ENCODE measurements at regions not wholly inside any gene's neighbourhood (a gene's known extent, or its start where the extent isn't known, plus 50 kb on each side); places are given as distances from the start of the nearest gene placed in this dataset.
A peak's percentile ranks its signal among the peaks of the same experiment; 100 is the strongest.

DNA sequence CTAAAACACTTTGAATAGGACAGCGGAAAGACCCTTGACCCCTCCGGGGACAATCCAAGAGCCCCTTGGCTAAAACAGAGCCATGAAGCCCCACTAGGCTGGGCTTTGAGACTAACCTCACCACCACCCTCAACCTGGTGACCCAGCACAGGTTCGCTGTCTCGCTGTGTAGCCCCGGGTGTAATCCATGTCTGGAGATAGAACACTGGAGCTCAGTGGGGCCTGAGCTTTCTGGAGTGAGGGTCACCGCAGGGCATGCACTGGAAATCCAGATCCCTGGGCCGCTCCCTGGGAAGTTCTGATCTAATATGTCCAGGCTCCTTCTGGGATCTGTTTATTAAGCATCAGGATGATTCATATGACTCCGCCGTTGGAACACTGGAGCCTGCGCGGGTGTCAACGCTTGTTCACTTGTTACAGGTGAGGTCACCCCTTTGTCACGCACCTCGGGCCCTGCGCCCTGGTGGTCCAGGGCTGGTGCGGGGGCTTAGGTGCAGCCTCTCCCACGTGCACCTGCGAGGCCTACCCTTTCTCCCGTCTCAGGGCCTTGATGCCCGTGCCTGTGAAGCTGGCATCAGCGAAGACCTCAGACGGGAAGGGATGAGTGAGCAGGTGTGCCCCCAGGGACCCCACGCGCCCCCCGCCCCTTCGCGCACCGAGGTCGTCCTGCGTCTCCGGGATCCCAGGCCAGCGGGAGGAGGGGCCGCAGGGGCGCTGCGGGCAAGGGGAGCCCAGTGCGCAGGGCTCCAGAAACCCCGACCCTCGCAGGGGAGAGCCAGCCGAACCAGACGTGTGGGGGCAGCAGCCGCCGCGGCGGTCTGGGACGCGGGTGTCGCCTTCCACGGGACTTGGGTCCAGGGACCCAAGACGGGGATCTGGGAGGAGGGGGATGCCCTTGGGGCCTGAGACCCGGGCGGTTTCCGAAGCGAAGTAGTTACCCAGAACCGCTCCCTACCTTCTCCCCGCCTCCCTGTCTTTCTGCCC lies 224.1 kb upstream of the FOXF1 start:
- H2AFZ ChIP-seq (ENCODE audit: control insufficient read depth, low read length), result no peak overlapping the region
- H3K4me1 ChIP-seq (ENCODE audit: control insufficient read depth, extremely low read depth, insufficient read depth, low read length), result no peaks in the 10 kb centered on the region
- dilution Hi-C loops (cut with MboI; ENCODE audit: extremely low pct_ligation_motif_present, low sequenced_read_pairs), result no loop called here
- H3K27me3 ChIP-seq (ENCODE audit: control insufficient read depth, extremely low read depth, insufficient read depth, low read length), result peaks cover 54% of the 10 kb centered on the region
- no peak overlapping the region for H3K4me3 ChIP-seq (ENCODE audit: control insufficient read depth in 2 of 3, extremely low read depth in 1 of 3, insufficient read depth in 2 of 3, low read depth in 1 of 3, low read length in 3 of 3)
- no peak overlapping the region for H3K9ac ChIP-seq (ENCODE audit: control insufficient read depth, extremely low read depth, insufficient read depth, low read length)
- FAIRE-seq (no peak), DNase-seq (ENCODE audit: low read depth, low spot score) (no peak)
- no peaks in the 10 kb centered on the region for H3K9me3 ChIP-seq (ENCODE audit: control insufficient read depth, low read depth, low read length)
- no peaks in the 10 kb centered on the region for H4K20me1 ChIP-seq (ENCODE audit: control insufficient read depth, extremely low read depth, insufficient read depth, low read length)
- no peak for TF ChIP-seq EZH2 (IDR thresholded peaks at IDR 0.05; ENCODE audit: low read length)
- TF ChIP-seq, protein P1, sequence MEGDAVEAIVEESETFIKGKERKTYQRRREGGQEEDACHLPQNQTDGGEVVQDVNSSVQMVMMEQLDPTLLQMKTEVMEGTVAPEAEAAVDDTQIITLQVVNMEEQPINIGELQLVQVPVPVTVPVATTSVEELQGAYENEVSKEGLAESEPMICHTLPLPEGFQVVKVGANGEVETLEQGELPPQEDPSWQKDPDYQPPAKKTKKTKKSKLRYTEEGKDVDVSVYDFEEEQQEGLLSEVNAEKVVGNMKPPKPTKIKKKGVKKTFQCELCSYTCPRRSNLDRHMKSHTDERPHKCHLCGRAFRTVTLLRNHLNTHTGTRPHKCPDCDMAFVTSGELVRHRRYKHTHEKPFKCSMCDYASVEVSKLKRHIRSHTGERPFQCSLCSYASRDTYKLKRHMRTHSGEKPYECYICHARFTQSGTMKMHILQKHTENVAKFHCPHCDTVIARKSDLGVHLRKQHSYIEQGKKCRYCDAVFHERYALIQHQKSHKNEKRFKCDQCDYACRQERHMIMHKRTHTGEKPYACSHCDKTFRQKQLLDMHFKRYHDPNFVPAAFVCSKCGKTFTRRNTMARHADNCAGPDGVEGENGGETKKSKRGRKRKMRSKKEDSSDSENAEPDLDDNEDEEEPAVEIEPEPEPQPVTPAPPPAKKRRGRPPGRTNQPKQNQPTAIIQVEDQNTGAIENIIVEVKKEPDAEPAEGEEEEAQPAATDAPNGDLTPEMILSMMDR (optimal IDR thresholded peaks at IDR 0.05 in 1 of 3, IDR thresholded peaks at IDR 0.05 in 1 of 3, conservative IDR thresholded peaks at IDR 0.05 in 1 of 3; ENCODE audit: extremely low read depth in 1 of 3, insufficient read depth in 2 of 3, low read length in 3 of 3), result no peak
- no peak overlapping the region for H3K4me2 ChIP-seq (ENCODE audit: control insufficient read depth, extremely low read depth, insufficient read depth, low read depth, low read length)
- H3K9me1 ChIP-seq (ENCODE audit: control insufficient read depth, extremely low read depth, insufficient read depth, low read length), result no peaks in the 10 kb centered on the region
- no peaks in the 10 kb centered on the region for H3K36me3 ChIP-seq (ENCODE audit: control insufficient read depth in 2 of 2, extremely low read depth in 1 of 2, insufficient read depth in 2 of 2, low read length in 2 of 2)
- H3K79me2 ChIP-seq (ENCODE audit: control insufficient read depth, insufficient read depth, low read length), result no peaks in the 10 kb centered on the region
- H3K27ac ChIP-seq (ENCODE audit: control insufficient read depth, insufficient read depth, low read length), result no peak overlapping the region

DNA sequence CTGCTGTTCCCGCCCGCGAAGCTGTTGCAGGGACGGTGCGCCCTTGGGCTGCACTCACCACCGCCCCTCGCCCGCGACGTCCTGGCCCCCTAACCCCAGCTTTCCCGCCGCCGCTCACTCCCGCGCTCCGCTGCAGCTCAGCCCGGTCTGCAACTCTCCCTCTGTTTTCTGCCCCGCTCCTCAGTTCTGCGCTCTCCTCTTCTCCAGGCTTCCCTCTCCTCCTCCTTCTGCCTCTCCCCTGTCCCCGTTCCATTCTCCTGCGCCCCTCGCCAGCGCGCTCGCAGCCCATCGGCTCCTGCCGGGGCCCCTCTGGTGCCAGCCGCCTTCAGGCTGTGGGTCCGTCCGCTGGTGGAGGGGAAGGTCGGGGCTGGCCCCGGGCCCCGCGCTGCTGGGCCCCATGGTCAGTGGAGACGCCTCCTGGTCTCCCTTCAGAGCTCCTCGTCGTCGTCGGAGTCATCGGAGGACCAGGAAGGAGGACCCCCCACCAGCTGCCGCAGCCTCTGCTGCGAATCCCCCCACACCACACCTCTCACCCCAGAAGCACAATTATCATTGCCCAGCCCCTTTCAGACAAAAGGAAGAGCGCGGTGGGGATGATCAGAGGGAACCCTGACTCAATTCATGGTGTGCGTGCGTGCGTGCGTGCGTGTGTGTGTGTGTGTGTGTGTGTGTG lies 223.2 kb upstream of the FOXF1 start:
- H3K4me2 ChIP-seq (ENCODE audit: control insufficient read depth, extremely low read depth, insufficient read depth, low read depth, low read length), result no peak overlapping the region
- TF ChIP-seq, protein P1 (optimal IDR thresholded peaks at IDR 0.05 in 1 of 3, IDR thresholded peaks at IDR 0.05 in 1 of 3, conservative IDR thresholded peaks at IDR 0.05 in 1 of 3; ENCODE audit: extremely low read depth in 1 of 3, insufficient read depth in 2 of 3, low read length in 3 of 3), result no peak
- TF ChIP-seq EZH2 (IDR thresholded peaks at IDR 0.05; ENCODE audit: low read length), result peak; percentile 73
- peaks cover 57% of the 10 kb centered on the region for H3K27me3 ChIP-seq (ENCODE audit: control insufficient read depth, extremely low read depth, insufficient read depth, low read length)
- dilution Hi-C loops (cut with MboI; ENCODE audit: extremely low pct_ligation_motif_present, low sequenced_read_pairs), result no loop called here
- no peak overlapping the region for H3K27ac ChIP-seq (ENCODE audit: control insufficient read depth, insufficient read depth, low read length)
- H3K79me2 ChIP-seq (ENCODE audit: control insufficient read depth, insufficient read depth, low read length), result no peaks in the 10 kb centered on the region
- no peak overlapping the region for H2AFZ ChIP-seq (ENCODE audit: control insufficient read depth, low read length)
- no peaks in the 10 kb centered on the region for H3K36me3 ChIP-seq (ENCODE audit: control insufficient read depth in 2 of 2, extremely low read depth in 1 of 2, insufficient read depth in 2 of 2, low read length in 2 of 2)
- H3K9me3 ChIP-seq (ENCODE audit: control insufficient read depth, low read depth, low read length), result no peaks in the 10 kb centered on the region
- no peak for FAIRE-seq
- H3K4me1 ChIP-seq (ENCODE audit: control insufficient read depth, extremely low read depth, insufficient read depth, low read length), result no peaks in the 10 kb centered on the region
- no peaks in the 10 kb centered on the region for H4K20me1 ChIP-seq (ENCODE audit: control insufficient read depth, extremely low read depth, insufficient read depth, low read length)
- H3K9me1 ChIP-seq (ENCODE audit: control insufficient read depth, extremely low read depth, insufficient read depth, low read length), result no peaks in the 10 kb centered on the region
- H3K4me3 ChIP-seq (ENCODE audit: control insufficient read depth in 2 of 3, extremely low read depth in 1 of 3, insufficient read depth in 2 of 3, low read depth in 1 of 3, low read length in 3 of 3), result no peak overlapping the region
- DNase-seq (ENCODE audit: low read depth, low spot score), result no peak
- no peak overlapping the region for H3K9ac ChIP-seq (ENCODE audit: control insufficient read depth, extremely low read depth, insufficient read depth, low read length)

Measured in keratinocyte (primary cell).